MM.1S (cell line): ENCODE measurements at regions not wholly inside any gene's neighbourhood (a gene's known extent, or its start where the extent isn't known, plus 50 kb on each side); places are given as distances from the start of the nearest gene placed in this dataset.

ENCODE experiments used
- DNase-seq: peaks from one replicate; pipeline ENCODE4 v3.0.0-alpha.2; 2015
- H2AFZ ChIP-seq: fragments of 300-600 bp; sonication (generic); 2 replicates; pipeline ENCODE4 v1.6.0; 2016; ENCODE audit warnings: antibody characterized with exemption, low read length
- H3F3A ChIP-seq: fragments of 300-600 bp; sonication (generic); 2 replicates; pipeline ENCODE4 v1.6.1; 2016; ENCODE audit warnings: mild to moderate bottlenecking, antibody characterized with exemption, low read length, moderate library complexity, mixed read lengths; ENCODE audit not compliant: insufficient read depth
- H3K27ac ChIP-seq: fragments of 300-600 bp; sonication (generic); 2 replicates; pipeline ENCODE4 v1.5.1; 2016; ENCODE audit warnings: mild to moderate bottlenecking, low read length
- H3K27me3 ChIP-seq: fragments of 300-600 bp; sonication (generic); replicated peaks from 2 replicates; pipeline ENCODE4 v1.6.0; 2016; ENCODE audit warnings: low read length; ENCODE audit not compliant: insufficient read depth
- H3K36me3 ChIP-seq: fragments of 300-600 bp; sonication (generic); replicated peaks from 2 replicates; pipeline ENCODE4 v1.6.1; 2016; ENCODE audit warnings: mild to moderate bottlenecking, low read length, mixed read lengths; ENCODE audit not compliant: insufficient read depth
- H3K4me1 ChIP-seq: fragments of 300-600 bp; sonication (generic); 2 replicates; pipeline ENCODE4 v1.6.1; 2016; ENCODE audit warnings: low read length, mixed read lengths
- H3K4me2 ChIP-seq: fragments of 300-600 bp; sonication (generic); 2 replicates; pipeline ENCODE4 v1.6.0; 2016; ENCODE audit warnings: low read depth, low read length
- H3K4me3 ChIP-seq: fragments of 300-600 bp; sonication (generic); 2 replicates; pipeline ENCODE4 v1.5.1; 2016; ENCODE audit warnings: low read length, mixed read lengths
- H3K79me2 ChIP-seq: fragments of 300-600 bp; sonication (generic); 2 replicates; pipeline ENCODE4 v1.6.1; 2016; ENCODE audit warnings: mixed run types, low read length, mixed read lengths
- H3K9ac ChIP-seq: fragments of 300-600 bp; sonication (generic); 2 replicates; pipeline ENCODE4 v1.6.1; 2016; ENCODE audit warnings: low read length, mixed read lengths
- H3K9me2 ChIP-seq: fragments of 300-600 bp; sonication (generic); replicated peaks from 2 replicates; pipeline ENCODE4 v1.6.1; 2016; ENCODE audit warnings: mild to moderate bottlenecking, low read length, mixed read lengths; ENCODE audit not compliant: insufficient read depth
- H3K9me3 ChIP-seq: fragments of 300-600 bp; sonication (generic); replicated peaks from 2 replicates; pipeline ENCODE4 v1.6.1; 2016; ENCODE audit warnings: mild to moderate bottlenecking, low read length, mixed read lengths; ENCODE audit not compliant: insufficient read depth
- H4K20me1 ChIP-seq: fragments of 300-600 bp; sonication (generic); 2 replicates; pipeline ENCODE4 v1.6.1; 2016; ENCODE audit warnings: mild to moderate bottlenecking, low read length, moderate library complexity, mixed read lengths; ENCODE audit not compliant: insufficient read depth
- CTCF ChIP-seq: fragments of 300-600 bp; sonication (generic); IDR thresholded peaks from 2 replicates; pipeline ENCODE4 v1.5.1; 2016; ENCODE audit warnings: antibody characterized with exemption, low read length, mixed read lengths
- EZH2 ChIP-seq: fragments of 300-600 bp; sonication (generic); optimal IDR thresholded peaks from 2 replicates; pipeline ENCODE3; 2017; ENCODE audit warnings: low read depth, mild to moderate bottlenecking, antibody characterized with exemption, low read length, mixed read lengths
- EZH2phosphoT487 ChIP-seq: fragments of 300-600 bp; sonication (generic); IDR thresholded peaks from 2 replicates; pipeline ENCODE4 v1.6.1; 2018; ENCODE audit warnings: antibody characterized with exemption, low read length

DNA sequence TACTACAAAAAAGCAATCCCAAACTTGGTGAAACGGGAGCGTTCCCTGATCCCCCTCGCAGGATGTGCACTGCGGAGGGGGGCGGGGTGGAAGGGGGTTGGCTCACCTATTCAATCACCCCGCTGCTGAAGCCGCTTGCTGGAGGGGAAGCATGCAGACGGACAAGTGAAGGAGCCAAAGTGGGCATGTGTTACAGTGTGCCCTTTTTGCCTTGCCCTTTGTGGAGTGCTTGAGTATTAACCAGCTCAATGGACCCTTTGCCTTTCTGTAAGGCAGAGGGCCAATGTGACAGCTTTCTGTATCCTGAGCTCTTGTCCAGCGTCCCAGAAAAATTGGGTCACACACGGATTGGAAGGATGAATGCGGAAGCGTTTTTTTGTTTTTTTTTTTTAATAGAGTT lies 348.9 kb upstream of the NPSR1 start:
- TF ChIP-seq CTCF (no peak), EZH2phosphoT487 (no peak)
- H2AFZ ChIP-seq, result no peak overlapping the region
- no peaks in the 10 kb centered on the region for H3F3A ChIP-seq

GRCh38 chr7:34309584-34309983 lies 348.4 kb upstream of the NPSR1 start:
- no peaks in the 10 kb centered on the region for H3K4me1 ChIP-seq
- no peak overlapping the region for H3K4me3 ChIP-seq
- no peaks in the 10 kb centered on the region for H3K79me2 ChIP-seq
- H4K20me1 ChIP-seq, result no peaks in the 10 kb centered on the region
- no peak for DNase-seq
- H3K27me3 ChIP-seq, result no peaks in the 10 kb centered on the region
- no peaks in the 10 kb centered on the region for H3F3A ChIP-seq
- H3K9me3 ChIP-seq, result no peaks in the 10 kb centered on the region
- no peaks in the 10 kb centered on the region for H3K36me3 ChIP-seq
- TF ChIP-seq CTCF (no peak), EZH2 (no peak), EZH2phosphoT487 (no peak)
- no peak overlapping the region for H2AFZ ChIP-seq
- H3K27ac ChIP-seq, result no peak overlapping the region
- H3K4me2 ChIP-seq, result no peak overlapping the region
- no peak overlapping the region for H3K9ac ChIP-seq
- H3K9me2 ChIP-seq, result no peaks in the 10 kb centered on the region

More for the DNA sequence above, 348.9 kb upstream of the NPSR1 start:
- no peak overlapping the region for H3K9ac ChIP-seq
- no peak for DNase-seq
- H3K79me2 ChIP-seq, result no peaks in the 10 kb centered on the region
- H3K9me3 ChIP-seq, result no peaks in the 10 kb centered on the region
- no peak overlapping the region for H3K27ac ChIP-seq
- no peaks in the 10 kb centered on the region for H3K27me3 ChIP-seq
- no peak overlapping the region for H3K4me3 ChIP-seq
- no peaks in the 10 kb centered on the region for H3K9me2 ChIP-seq
- no peaks in the 10 kb centered on the region for H3K4me1 ChIP-seq
- no peaks in the 10 kb centered on the region for H3K36me3 ChIP-seq
- no peaks in the 10 kb centered on the region for H4K20me1 ChIP-seq
- no peak overlapping the region for H3K4me2 ChIP-seq

GRCh38 chr7:34311591-34311990 lies 346.4 kb upstream of the NPSR1 start:
- no peak for DNase-seq
- no peaks in the 10 kb centered on the region for H4K20me1 ChIP-seq
- H3K9ac ChIP-seq, result no peak overlapping the region
- no peak overlapping the region for H3K4me3 ChIP-seq
- no peak overlapping the region for H2AFZ ChIP-seq
- H3K4me1 ChIP-seq, result no peaks in the 10 kb centered on the region
- no peaks in the 10 kb centered on the region for H3K9me3 ChIP-seq
- H3F3A ChIP-seq, result no peaks in the 10 kb centered on the region
- no peaks in the 10 kb centered on the region for H3K79me2 ChIP-seq
- TF ChIP-seq CTCF (no peak), EZH2 (no peak), EZH2phosphoT487 (no peak)
- H3K4me2 ChIP-seq, result no peak overlapping the region
- no peaks in the 10 kb centered on the region for H3K27me3 ChIP-seq
- no peaks in the 10 kb centered on the region for H3K9me2 ChIP-seq
- H3K36me3 ChIP-seq, result no peaks in the 10 kb centered on the region
- H3K27ac ChIP-seq, result no peak overlapping the region
